ENCODE measurements at regions not wholly inside any gene's neighbourhood (a gene's known extent, or its start where the extent isn't known, plus 50 kb on each side); places are given as distances from the start of the nearest gene placed in this dataset.

DNA sequence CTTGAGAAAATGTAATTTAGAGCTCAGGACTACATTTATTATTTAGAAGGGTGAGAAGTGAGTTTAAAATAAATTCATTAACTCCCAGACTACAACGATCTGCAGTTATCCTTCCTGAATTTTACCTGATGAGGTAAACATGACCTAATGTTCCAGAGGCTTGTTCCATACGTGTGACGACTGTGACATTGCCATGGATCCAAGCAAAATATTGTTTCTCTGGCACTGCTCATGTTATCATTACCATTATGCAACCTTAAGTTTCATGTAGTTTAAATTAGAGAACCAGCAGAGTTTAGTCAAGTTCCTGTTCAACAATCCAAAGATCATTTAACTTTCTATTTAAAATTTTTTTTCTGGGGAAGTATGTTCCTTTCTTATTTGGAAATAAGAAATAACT lies 279.6 kb downstream of the KLF5 start:
- H3K27me3 ChIP-seq (ENCODE audit: control insufficient read depth in 2 of 2, insufficient read depth in 2 of 2, low read length in 2 of 2), result no peaks in the 10 kb centered on the region
- TF ChIP-seq, protein P1, sequence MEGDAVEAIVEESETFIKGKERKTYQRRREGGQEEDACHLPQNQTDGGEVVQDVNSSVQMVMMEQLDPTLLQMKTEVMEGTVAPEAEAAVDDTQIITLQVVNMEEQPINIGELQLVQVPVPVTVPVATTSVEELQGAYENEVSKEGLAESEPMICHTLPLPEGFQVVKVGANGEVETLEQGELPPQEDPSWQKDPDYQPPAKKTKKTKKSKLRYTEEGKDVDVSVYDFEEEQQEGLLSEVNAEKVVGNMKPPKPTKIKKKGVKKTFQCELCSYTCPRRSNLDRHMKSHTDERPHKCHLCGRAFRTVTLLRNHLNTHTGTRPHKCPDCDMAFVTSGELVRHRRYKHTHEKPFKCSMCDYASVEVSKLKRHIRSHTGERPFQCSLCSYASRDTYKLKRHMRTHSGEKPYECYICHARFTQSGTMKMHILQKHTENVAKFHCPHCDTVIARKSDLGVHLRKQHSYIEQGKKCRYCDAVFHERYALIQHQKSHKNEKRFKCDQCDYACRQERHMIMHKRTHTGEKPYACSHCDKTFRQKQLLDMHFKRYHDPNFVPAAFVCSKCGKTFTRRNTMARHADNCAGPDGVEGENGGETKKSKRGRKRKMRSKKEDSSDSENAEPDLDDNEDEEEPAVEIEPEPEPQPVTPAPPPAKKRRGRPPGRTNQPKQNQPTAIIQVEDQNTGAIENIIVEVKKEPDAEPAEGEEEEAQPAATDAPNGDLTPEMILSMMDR (IDR thresholded peaks at IDR 0.05), result no peak
- no peak overlapping the region for H3K4me2 ChIP-seq (replicated peaks; ENCODE audit: extremely low read depth, low read length, poor library complexity, severe bottlenecking)
- H2AFZ ChIP-seq (ENCODE audit: insufficient read depth, low read depth, low read length, poor library complexity, severe bottlenecking), result no peak overlapping the region
- H3K9me3 Mint-ChIP-seq, result peaks cover 0 to 6% (median 0%) of the 10 kb centered on the region in 7 donors
- no peaks in the 10 kb centered on the region for H3K36me3 ChIP-seq (replicated peaks in 1 of 2; ENCODE audit: control insufficient read depth in 1 of 2, insufficient read depth in 2 of 2, low read length in 2 of 2)
- no peaks in the 10 kb centered on the region for H3K79me2 ChIP-seq (ENCODE audit: insufficient read depth, low read length)
- peaks cover 38% of the 10 kb centered on the region for H3K4me1 Mint-ChIP-seq
- no peaks in the 10 kb centered on the region for H3K27me3 Mint-ChIP-seq (ENCODE audit: low read depth in 3 of 3)
- 48% methylated on average over 2 of the region's 3 CpGs for WGBS (ENCODE audit: insufficient coverage)
- H3K27ac ChIP-seq (ENCODE audit: low read depth in 1 of 2, low read length in 2 of 2), result peak overlapping the region in 1 of 2 donors; percentile 74
- H4K20me1 ChIP-seq (ENCODE audit: insufficient read depth, low read length), result no peaks in the 10 kb centered on the region
- H3K36me3 Mint-ChIP-seq, result peaks cover 0 to 3% of the 10 kb centered on the region in 2 donors
- H3K9me3 ChIP-seq (replicated peaks in 1 of 2; ENCODE audit: control insufficient read depth in 1 of 2, insufficient read depth in 1 of 2, low read length in 2 of 2), result no peaks in the 10 kb centered on the region
- no peak overlapping the region for H3K9ac ChIP-seq (ENCODE audit: insufficient read depth, low read length, poor library complexity, severe bottlenecking)
- H3K4me3 Mint-ChIP-seq, result no peak overlapping the region
- intact Hi-C loops (cut with micrococcal nuclease), result loop anchor here in 1 of 2 donors (10.0 kb wide), 1 partner anchor 84 kb away; no protein-coding TSS in a partner anchor
- peak overlapping the region in 5 of 7 donors; percentile 14 to 89 (median 74) for H3K27ac Mint-ChIP-seq
- peak; percentile 7 to 65 (median 50) for DNase-seq
- H3K4me1 ChIP-seq (ENCODE audit: control insufficient read depth in 1 of 2, insufficient read depth in 2 of 2, low read length in 2 of 2), result peaks cover 2 to 28% of the 10 kb centered on the region in 2 donors
- no peak overlapping the region for H3K4me3 ChIP-seq (replicated peaks in 1 of 3; ENCODE audit: low read depth in 2 of 3, low read length in 3 of 3)

DNA sequence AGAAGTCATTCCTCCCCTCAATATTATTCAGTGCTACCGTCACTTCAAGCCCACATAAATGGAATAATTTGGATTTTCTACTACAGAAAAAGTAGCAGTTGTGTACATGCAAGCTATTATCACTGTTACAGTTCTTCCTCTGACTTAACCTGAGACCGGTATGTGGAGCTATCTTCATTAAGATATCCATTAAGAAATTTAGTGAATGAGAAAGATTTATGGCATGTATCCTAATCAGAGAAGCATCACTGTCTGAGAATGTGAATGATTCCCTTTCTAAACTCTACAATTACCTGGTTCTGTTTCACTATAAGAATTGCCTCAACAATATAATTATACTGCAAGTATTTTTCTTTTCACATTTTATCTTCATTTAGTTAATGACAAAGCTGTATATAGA lies 278.7 kb downstream of the KLF5 start:
- no peaks in the 10 kb centered on the region for H3K27me3 ChIP-seq (ENCODE audit: control insufficient read depth in 2 of 2, insufficient read depth in 2 of 2, low read length in 2 of 2)
- no peak overlapping the region for H3K4me3 Mint-ChIP-seq
- H3K36me3 Mint-ChIP-seq, result peaks cover 0 to 3% of the 10 kb centered on the region in 2 donors
- peaks cover 0 to 2% of the 10 kb centered on the region in 2 donors for H3K9me3 ChIP-seq (replicated peaks in 1 of 2; ENCODE audit: control insufficient read depth in 1 of 2, insufficient read depth in 1 of 2, low read length in 2 of 2)
- TF ChIP-seq, protein P1 (IDR thresholded peaks at IDR 0.05), result no peak
- peaks cover 38% of the 10 kb centered on the region for H3K4me1 Mint-ChIP-seq
- no peak overlapping the region for H3K27ac ChIP-seq (ENCODE audit: low read depth in 1 of 2, low read length in 2 of 2)
- H3K27me3 Mint-ChIP-seq (ENCODE audit: low read depth in 3 of 3), result no peaks in the 10 kb centered on the region
- intact Hi-C loops (cut with micrococcal nuclease), result loop anchor here in 1 of 2 donors (10.0 kb wide), 1 partner anchor 83 kb away; no protein-coding TSS in a partner anchor
- no peak overlapping the region for H3K4me3 ChIP-seq (replicated peaks in 1 of 3; ENCODE audit: low read depth in 2 of 3, low read length in 3 of 3)
- no peak overlapping the region for H3K4me2 ChIP-seq (replicated peaks; ENCODE audit: extremely low read depth, low read length, poor library complexity, severe bottlenecking)
- H3K36me3 ChIP-seq (replicated peaks in 1 of 2; ENCODE audit: control insufficient read depth in 1 of 2, insufficient read depth in 2 of 2, low read length in 2 of 2), result no peaks in the 10 kb centered on the region
- H3K79me2 ChIP-seq (ENCODE audit: insufficient read depth, low read length), result no peaks in the 10 kb centered on the region
- H3K27ac Mint-ChIP-seq, result peak overlapping the region in 3 of 7 donors; percentile 74 to 88 (median 75)
- no peak overlapping the region for H2AFZ ChIP-seq (ENCODE audit: insufficient read depth, low read depth, low read length, poor library complexity, severe bottlenecking)
- no peak for DNase-seq
- peaks cover 2 to 28% of the 10 kb centered on the region in 2 donors for H3K4me1 ChIP-seq (ENCODE audit: control insufficient read depth in 1 of 2, insufficient read depth in 2 of 2, low read length in 2 of 2)
- H4K20me1 ChIP-seq (ENCODE audit: insufficient read depth, low read length), result no peaks in the 10 kb centered on the region
- no CpG with 5 or more reads among the region's 2 CpGs for WGBS (ENCODE audit: insufficient coverage)
- H3K9ac ChIP-seq (ENCODE audit: insufficient read depth, low read length, poor library complexity, severe bottlenecking), result no peak overlapping the region
- H3K9me3 Mint-ChIP-seq, result peaks cover 0 to 6% (median 0%) of the 10 kb centered on the region in 7 donors

Data from CD14-positive monocyte (primary cell).